NCI-H2227 treated with DMSO at 0.1 percent for 48 hours (cell line): ENCODE measurements at regions not wholly inside any gene's neighbourhood (a gene's known extent, or its start where the extent isn't known, plus 50 kb on each side); places are given as distances from the start of the nearest gene placed in this dataset.
"Not testable (repeated sequence)": the region's sequence is repeated elsewhere in the genome, so short reads cannot be mapped to it uniquely, and the experiment has no call there.

ENCODE experiments used
- DNase-seq: peaks from one replicate; lab custom pipeline; 2025; lab: John Stamatoyannopoulos, UW

- no peak for DNase-seq
Observed at GRCh38 chr6:14390805-14391204, 273.2 kb downstream of the CD83 start.

- no peak for DNase-seq
Observed at GRCh38 chr6:14393910-14394309, 276.3 kb downstream of the CD83 start.

GRCh38 chr6:14396392-14396791 lies 278.8 kb downstream of the CD83 start:
- no peak for DNase-seq

- no peak for DNase-seq
Observed at GRCh38 chr6:14396826-14397517, 279.4 kb downstream of the CD83 start.

GRCh38 chr6:14397518-14397901 lies 279.9 kb downstream of the CD83 start:
- DNase-seq = no peak

GRCh38 chr6:14398953-14399352 lies 281.4 kb downstream of the CD83 start:
- DNase-seq = no peak

GRCh38 chr6:14399635-14400034 lies 282.1 kb downstream of the CD83 start:
- DNase-seq = no peak

GRCh38 chr6:14401246-14401645 lies 283.7 kb downstream of the CD83 start:
- DNase-seq = no peak

- DNase-seq = no peak
Observed at GRCh38 chr6:14406614-14407331, 289.2 kb downstream of the CD83 start.

- DNase-seq = no peak
Observed at GRCh38 chr6:14408446-14408845, 290.9 kb downstream of the CD83 start.

- DNase-seq = no peak
Observed at GRCh38 chr6:14412026-14412425, 294.5 kb downstream of the CD83 start.

- DNase-seq = no peak
Observed at GRCh38 chr6:14415452-14415851, 297.9 kb downstream of the CD83 start.

GRCh38 chr6:14417377-14417776 lies 299.8 kb downstream of the CD83 start:
- no peak for DNase-seq

GRCh38 chr6:14419224-14419623 lies 301.7 kb downstream of the CD83 start:
- not testable (repeated sequence) for DNase-seq

- DNase-seq = no peak
Observed at GRCh38 chr6:14422061-14422460, 304.5 kb downstream of the CD83 start.

- no peak for DNase-seq
Observed at GRCh38 chr6:14422917-14423316, 305.3 kb downstream of the CD83 start.

- no peak for DNase-seq
Observed at GRCh38 chr6:14423330-14423729, 305.8 kb downstream of the CD83 start.

- DNase-seq = no peak
Observed at GRCh38 chr6:14423955-14424354, 306.4 kb downstream of the CD83 start.

- no peak for DNase-seq
Observed at GRCh38 chr6:14425805-14426204, 308.2 kb downstream of the CD83 start.

GRCh38 chr6:14426281-14426680 lies 308.7 kb downstream of the CD83 start:
- DNase-seq = no peak

GRCh38 chr6:14428269-14428668 lies 310.7 kb downstream of the CD83 start:
- no peak for DNase-seq

- no peak for DNase-seq
Observed at GRCh38 chr6:14429396-14429795, 311.8 kb downstream of the CD83 start.

GRCh38 chr6:14430218-14430617 lies 312.6 kb downstream of the CD83 start:
- DNase-seq = no peak
